Liver (tissue), 2 donors: ENCODE measurements at regions not wholly inside any gene's neighbourhood (a gene's known extent, or its start where the extent isn't known, plus 50 kb on each side); places are given as distances from the start of the nearest gene placed in this dataset.

Source experiments
- TF ChIP-seq, protein P1 (sequence below): fragments of 150-350 bp; IDR thresholded peaks from 2 replicates; pipeline ENCODE4 v1.5.1; 2017; ENCODE audit warnings: improper control_type of control experiment, low read depth, low read length; ENCODE audit not compliant: missing input control
- TF ChIP-seq, protein P2 (sequence below): IDR thresholded peaks from 2 replicates; pipeline ENCODE4 v1.6.1; 2016; ENCODE audit warnings: antibody characterized with exemption
- TF ChIP-seq, protein P3 (sequence below): IDR thresholded peaks from 2 replicates; pipeline ENCODE4 v1.6.1; 2016; ENCODE audit warnings: antibody characterized with exemption, mild to moderate bottlenecking
- donor health status: healthy.

DNA sequence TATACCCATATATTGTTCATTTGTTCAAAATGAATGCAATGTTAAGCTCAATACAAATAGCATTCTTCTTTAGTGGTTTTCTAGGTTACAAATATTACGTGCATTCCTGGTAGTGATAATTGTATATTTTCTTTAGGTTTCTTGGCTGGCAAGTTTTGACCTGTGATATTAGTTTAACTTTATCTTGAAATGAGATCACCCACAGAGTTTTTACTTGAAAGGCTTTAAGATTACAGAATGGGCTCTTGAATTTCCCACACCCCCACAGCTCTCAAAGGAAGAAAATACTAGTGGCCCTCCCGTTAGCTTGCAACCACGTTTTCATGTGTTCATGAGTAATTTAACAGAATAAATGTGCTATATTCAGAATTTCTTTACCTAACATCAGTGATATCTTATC, 1315.5 kb upstream of the GJE1 start:
- TF ChIP-seq, protein P1, sequence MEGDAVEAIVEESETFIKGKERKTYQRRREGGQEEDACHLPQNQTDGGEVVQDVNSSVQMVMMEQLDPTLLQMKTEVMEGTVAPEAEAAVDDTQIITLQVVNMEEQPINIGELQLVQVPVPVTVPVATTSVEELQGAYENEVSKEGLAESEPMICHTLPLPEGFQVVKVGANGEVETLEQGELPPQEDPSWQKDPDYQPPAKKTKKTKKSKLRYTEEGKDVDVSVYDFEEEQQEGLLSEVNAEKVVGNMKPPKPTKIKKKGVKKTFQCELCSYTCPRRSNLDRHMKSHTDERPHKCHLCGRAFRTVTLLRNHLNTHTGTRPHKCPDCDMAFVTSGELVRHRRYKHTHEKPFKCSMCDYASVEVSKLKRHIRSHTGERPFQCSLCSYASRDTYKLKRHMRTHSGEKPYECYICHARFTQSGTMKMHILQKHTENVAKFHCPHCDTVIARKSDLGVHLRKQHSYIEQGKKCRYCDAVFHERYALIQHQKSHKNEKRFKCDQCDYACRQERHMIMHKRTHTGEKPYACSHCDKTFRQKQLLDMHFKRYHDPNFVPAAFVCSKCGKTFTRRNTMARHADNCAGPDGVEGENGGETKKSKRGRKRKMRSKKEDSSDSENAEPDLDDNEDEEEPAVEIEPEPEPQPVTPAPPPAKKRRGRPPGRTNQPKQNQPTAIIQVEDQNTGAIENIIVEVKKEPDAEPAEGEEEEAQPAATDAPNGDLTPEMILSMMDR = no peak
- TF ChIP-seq, protein P2, sequence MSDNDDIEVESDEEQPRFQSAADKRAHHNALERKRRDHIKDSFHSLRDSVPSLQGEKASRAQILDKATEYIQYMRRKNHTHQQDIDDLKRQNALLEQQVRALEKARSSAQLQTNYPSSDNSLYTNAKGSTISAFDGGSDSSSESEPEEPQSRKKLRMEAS = no peak
- TF ChIP-seq, protein P3, sequence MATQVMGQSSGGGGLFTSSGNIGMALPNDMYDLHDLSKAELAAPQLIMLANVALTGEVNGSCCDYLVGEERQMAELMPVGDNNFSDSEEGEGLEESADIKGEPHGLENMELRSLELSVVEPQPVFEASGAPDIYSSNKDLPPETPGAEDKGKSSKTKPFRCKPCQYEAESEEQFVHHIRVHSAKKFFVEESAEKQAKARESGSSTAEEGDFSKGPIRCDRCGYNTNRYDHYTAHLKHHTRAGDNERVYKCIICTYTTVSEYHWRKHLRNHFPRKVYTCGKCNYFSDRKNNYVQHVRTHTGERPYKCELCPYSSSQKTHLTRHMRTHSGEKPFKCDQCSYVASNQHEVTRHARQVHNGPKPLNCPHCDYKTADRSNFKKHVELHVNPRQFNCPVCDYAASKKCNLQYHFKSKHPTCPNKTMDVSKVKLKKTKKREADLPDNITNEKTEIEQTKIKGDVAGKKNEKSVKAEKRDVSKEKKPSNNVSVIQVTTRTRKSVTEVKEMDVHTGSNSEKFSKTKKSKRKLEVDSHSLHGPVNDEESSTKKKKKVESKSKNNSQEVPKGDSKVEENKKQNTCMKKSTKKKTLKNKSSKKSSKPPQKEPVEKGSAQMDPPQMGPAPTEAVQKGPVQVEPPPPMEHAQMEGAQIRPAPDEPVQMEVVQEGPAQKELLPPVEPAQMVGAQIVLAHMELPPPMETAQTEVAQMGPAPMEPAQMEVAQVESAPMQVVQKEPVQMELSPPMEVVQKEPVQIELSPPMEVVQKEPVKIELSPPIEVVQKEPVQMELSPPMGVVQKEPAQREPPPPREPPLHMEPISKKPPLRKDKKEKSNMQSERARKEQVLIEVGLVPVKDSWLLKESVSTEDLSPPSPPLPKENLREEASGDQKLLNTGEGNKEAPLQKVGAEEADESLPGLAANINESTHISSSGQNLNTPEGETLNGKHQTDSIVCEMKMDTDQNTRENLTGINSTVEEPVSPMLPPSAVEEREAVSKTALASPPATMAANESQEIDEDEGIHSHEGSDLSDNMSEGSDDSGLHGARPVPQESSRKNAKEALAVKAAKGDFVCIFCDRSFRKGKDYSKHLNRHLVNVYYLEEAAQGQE = no peak
